ENCODE measurements at regions not wholly inside any gene's neighbourhood (a gene's known extent, or its start where the extent isn't known, plus 50 kb on each side); places are given as distances from the start of the nearest gene placed in this dataset.

DNA sequence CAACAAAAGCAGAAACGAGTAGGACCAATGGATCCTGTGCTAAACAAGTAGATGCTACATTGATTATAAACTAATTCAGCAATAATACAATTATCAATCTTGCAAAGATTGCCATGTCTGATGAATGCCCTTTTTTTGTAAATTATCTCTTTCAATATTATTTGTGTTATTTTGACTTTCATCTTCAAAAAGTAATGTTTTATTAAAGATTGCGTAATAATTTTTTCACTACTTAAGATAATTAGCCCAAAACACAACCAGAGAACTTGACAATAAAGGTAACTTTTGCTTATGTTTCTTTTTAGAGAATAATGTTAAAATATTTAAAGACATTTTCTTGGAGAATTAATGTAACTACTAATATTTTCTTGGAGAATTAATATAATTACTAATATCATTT is 553.8 kb upstream of the VSTM2A start:
- FAIRE-seq (no peak), DNase-seq (ENCODE audit: insufficient read length, low spot score) (no peak)
- TF ChIP-seq POLR2A (IDR thresholded peaks at IDR 0.05; ENCODE audit: low read depth, low read length) (no peak), SPI1 (IDR thresholded peaks at IDR 0.05; ENCODE audit: low read depth, low read length) (no peak), PAX5 (IDR thresholded peaks at IDR 0.05; ENCODE audit: insufficient read depth, low read length, severe bottlenecking) (no peak), TAF1 (IDR thresholded peaks at IDR 0.05; ENCODE audit: low read depth, low read length) (no peak), POLR2AphosphoS5 (IDR thresholded peaks at IDR 0.05; ENCODE audit: low read depth, low read length) (no peak), POU2F2 (IDR thresholded peaks at IDR 0.05; ENCODE audit: low read depth, low read length) (no peak)

DNA sequence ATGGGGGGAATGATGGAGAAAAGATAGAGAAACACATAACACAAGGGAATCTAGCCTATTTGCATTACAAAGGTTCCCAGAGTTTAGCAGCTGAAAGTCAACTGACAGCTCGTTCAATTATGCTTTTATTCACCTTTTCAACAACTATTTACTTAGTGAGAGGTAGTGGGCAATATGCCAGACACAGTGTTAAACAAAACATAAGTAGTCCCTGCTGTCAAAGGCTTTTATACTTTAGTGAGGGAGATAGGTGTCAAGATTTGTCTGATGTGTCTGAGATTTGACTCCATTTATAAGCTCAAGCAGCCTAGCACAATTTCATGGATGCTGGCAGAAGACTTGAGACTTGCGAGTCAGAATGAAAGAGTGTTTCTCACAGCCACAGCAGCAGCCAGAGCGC is 549.0 kb upstream of the VSTM2A start:
- no peak for FAIRE-seq
- no peak for DNase-seq (ENCODE audit: insufficient read length, low spot score)
- TF ChIP-seq POLR2A (IDR thresholded peaks at IDR 0.05; ENCODE audit: low read depth, low read length) (no peak), POU2F2 (IDR thresholded peaks at IDR 0.05; ENCODE audit: low read depth, low read length) (no peak), TAF1 (IDR thresholded peaks at IDR 0.05; ENCODE audit: low read depth, low read length) (no peak), PAX5 (IDR thresholded peaks at IDR 0.05; ENCODE audit: insufficient read depth, low read length, severe bottlenecking) (no peak), POLR2AphosphoS5 (IDR thresholded peaks at IDR 0.05; ENCODE audit: low read depth, low read length) (no peak), SPI1 (IDR thresholded peaks at IDR 0.05; ENCODE audit: low read depth, low read length) (no peak)

- no peak for FAIRE-seq
- TF ChIP-seq POLR2A (IDR thresholded peaks at IDR 0.05; ENCODE audit: low read depth, low read length): no peak
- TF ChIP-seq TAF1 (IDR thresholded peaks at IDR 0.05; ENCODE audit: low read depth, low read length): no peak
- no peak for TF ChIP-seq POLR2AphosphoS5 (IDR thresholded peaks at IDR 0.05; ENCODE audit: low read depth, low read length)
- no peak for TF ChIP-seq PAX5 (IDR thresholded peaks at IDR 0.05; ENCODE audit: insufficient read depth, low read length, severe bottlenecking)
- no peak for TF ChIP-seq SPI1 (IDR thresholded peaks at IDR 0.05; ENCODE audit: low read depth, low read length)
- TF ChIP-seq POU2F2 (IDR thresholded peaks at IDR 0.05; ENCODE audit: low read depth, low read length): no peak
- DNase-seq (ENCODE audit: insufficient read length, low spot score): no peak
Observed at GRCh38 chr7:53996876-53997275, 545.3 kb upstream of the VSTM2A start.

GRCh38 chr7:54014765-54015164 is 527.4 kb upstream of the VSTM2A start:
- TF ChIP-seq TAF1 (IDR thresholded peaks at IDR 0.05; ENCODE audit: low read depth, low read length) (no peak), POLR2AphosphoS5 (IDR thresholded peaks at IDR 0.05; ENCODE audit: low read depth, low read length) (no peak), POLR2A (IDR thresholded peaks at IDR 0.05; ENCODE audit: low read depth, low read length) (no peak), SPI1 (IDR thresholded peaks at IDR 0.05; ENCODE audit: low read depth, low read length) (no peak), POU2F2 (IDR thresholded peaks at IDR 0.05; ENCODE audit: low read depth, low read length) (no peak), PAX5 (IDR thresholded peaks at IDR 0.05; ENCODE audit: insufficient read depth, low read length, severe bottlenecking) (no peak)
- FAIRE-seq: no peak
- no peak for DNase-seq (ENCODE audit: insufficient read length, low spot score)

GRCh38 chr7:54015251-54015650 is 526.9 kb upstream of the VSTM2A start:
- DNase-seq (ENCODE audit: insufficient read length, low spot score): no peak
- FAIRE-seq: no peak
- TF ChIP-seq SPI1 (IDR thresholded peaks at IDR 0.05; ENCODE audit: low read depth, low read length): no peak
- no peak for TF ChIP-seq POU2F2 (IDR thresholded peaks at IDR 0.05; ENCODE audit: low read depth, low read length)
- no peak for TF ChIP-seq POLR2AphosphoS5 (IDR thresholded peaks at IDR 0.05; ENCODE audit: low read depth, low read length)
- TF ChIP-seq PAX5 (IDR thresholded peaks at IDR 0.05; ENCODE audit: insufficient read depth, low read length, severe bottlenecking): no peak
- TF ChIP-seq POLR2A (IDR thresholded peaks at IDR 0.05; ENCODE audit: low read depth, low read length): no peak
- no peak for TF ChIP-seq TAF1 (IDR thresholded peaks at IDR 0.05; ENCODE audit: low read depth, low read length)

GRCh38 chr7:54037873-54038272 is 504.3 kb upstream of the VSTM2A start:
- FAIRE-seq (no peak), DNase-seq (ENCODE audit: insufficient read length, low spot score) (no peak)
- TF ChIP-seq POU2F2 (IDR thresholded peaks at IDR 0.05; ENCODE audit: low read depth, low read length) (no peak), PAX5 (IDR thresholded peaks at IDR 0.05; ENCODE audit: insufficient read depth, low read length, severe bottlenecking) (no peak), POLR2A (IDR thresholded peaks at IDR 0.05; ENCODE audit: low read depth, low read length) (no peak), POLR2AphosphoS5 (IDR thresholded peaks at IDR 0.05; ENCODE audit: low read depth, low read length) (no peak), SPI1 (IDR thresholded peaks at IDR 0.05; ENCODE audit: low read depth, low read length) (no peak), TAF1 (IDR thresholded peaks at IDR 0.05; ENCODE audit: low read depth, low read length) (no peak)

DNA sequence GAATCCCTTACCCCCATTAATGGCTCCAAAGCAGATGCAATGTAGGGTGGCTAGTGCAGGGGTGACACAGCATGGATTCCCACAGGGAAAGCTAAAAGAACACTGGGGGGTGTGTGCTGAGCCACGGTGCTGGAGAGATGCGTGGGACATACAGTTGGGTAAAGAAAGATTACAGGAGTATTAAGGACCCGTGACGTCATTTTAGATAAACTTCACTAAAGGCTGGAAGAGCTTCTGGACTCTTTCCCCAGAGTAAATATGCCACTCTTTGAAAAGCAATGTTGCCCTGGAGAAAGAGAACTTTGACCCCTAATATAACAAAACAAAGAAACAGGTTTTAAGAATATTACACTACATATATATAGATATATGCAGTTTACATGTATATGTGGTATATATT is 481.5 kb upstream of the VSTM2A start:
- FAIRE-seq (no peak), DNase-seq (ENCODE audit: insufficient read length, low spot score) (no peak)
- TF ChIP-seq SPI1 (IDR thresholded peaks at IDR 0.05; ENCODE audit: low read depth, low read length): no peak
- TF ChIP-seq POU2F2 (IDR thresholded peaks at IDR 0.05; ENCODE audit: low read depth, low read length): no peak

DNA sequence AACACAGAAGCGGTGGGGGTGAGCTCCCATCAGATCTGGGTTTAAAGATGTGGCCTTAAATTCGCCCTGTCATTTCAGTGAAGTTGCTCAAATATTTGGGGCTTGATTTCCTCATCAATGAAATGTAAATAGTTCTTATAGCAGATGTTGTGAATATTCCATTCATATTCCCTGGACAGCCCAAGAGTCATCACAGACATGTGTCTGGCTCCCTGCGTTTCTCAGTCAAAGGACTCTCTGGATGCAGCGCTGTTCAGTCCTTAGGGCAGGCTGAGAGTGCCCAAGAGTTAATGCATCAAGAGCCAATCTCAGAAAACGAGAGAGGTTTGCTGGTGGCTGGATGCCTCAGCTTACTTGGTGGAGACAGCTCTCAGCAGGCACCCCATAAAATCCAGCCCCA is 475.5 kb upstream of the VSTM2A start:
- no peak for FAIRE-seq
- TF ChIP-seq POU2F2 (IDR thresholded peaks at IDR 0.05; ENCODE audit: low read depth, low read length) (no peak), POLR2A (IDR thresholded peaks at IDR 0.05; ENCODE audit: low read depth, low read length) (no peak), PAX5 (IDR thresholded peaks at IDR 0.05; ENCODE audit: insufficient read depth, low read length, severe bottlenecking) (no peak), POLR2AphosphoS5 (IDR thresholded peaks at IDR 0.05; ENCODE audit: low read depth, low read length) (no peak), TAF1 (IDR thresholded peaks at IDR 0.05; ENCODE audit: low read depth, low read length) (no peak), SPI1 (IDR thresholded peaks at IDR 0.05; ENCODE audit: low read depth, low read length) (no peak)
- DNase-seq (ENCODE audit: insufficient read length, low spot score): no peak

- TF ChIP-seq POU2F2 (IDR thresholded peaks at IDR 0.05; ENCODE audit: low read depth, low read length) (no peak), TAF1 (IDR thresholded peaks at IDR 0.05; ENCODE audit: low read depth, low read length) (no peak), POLR2AphosphoS5 (IDR thresholded peaks at IDR 0.05; ENCODE audit: low read depth, low read length) (no peak), PAX5 (IDR thresholded peaks at IDR 0.05; ENCODE audit: insufficient read depth, low read length, severe bottlenecking) (no peak), POLR2A (IDR thresholded peaks at IDR 0.05; ENCODE audit: low read depth, low read length) (no peak), SPI1 (IDR thresholded peaks at IDR 0.05; ENCODE audit: low read depth, low read length) (no peak)
- DNase-seq (ENCODE audit: insufficient read length, low spot score) (no peak), FAIRE-seq (no peak)
Observed at GRCh38 chr7:54069843-54070242, 472.3 kb upstream of the VSTM2A start.

- no peak for DNase-seq (ENCODE audit: insufficient read length, low spot score)
- TF ChIP-seq POLR2AphosphoS5 (IDR thresholded peaks at IDR 0.05; ENCODE audit: low read depth, low read length) (no peak), TAF1 (IDR thresholded peaks at IDR 0.05; ENCODE audit: low read depth, low read length) (no peak), SPI1 (IDR thresholded peaks at IDR 0.05; ENCODE audit: low read depth, low read length) (no peak), POLR2A (IDR thresholded peaks at IDR 0.05; ENCODE audit: low read depth, low read length) (no peak), PAX5 (IDR thresholded peaks at IDR 0.05; ENCODE audit: insufficient read depth, low read length, severe bottlenecking) (no peak), POU2F2 (IDR thresholded peaks at IDR 0.05; ENCODE audit: low read depth, low read length) (no peak)
- FAIRE-seq: no peak
Observed at GRCh38 chr7:54072710-54073109, 469.5 kb upstream of the VSTM2A start.
